ENCODE measurements at regions not wholly inside any gene's neighbourhood (a gene's known extent, or its start where the extent isn't known, plus 50 kb on each side); places are given as distances from the start of the nearest gene placed in this dataset.

DNA sequence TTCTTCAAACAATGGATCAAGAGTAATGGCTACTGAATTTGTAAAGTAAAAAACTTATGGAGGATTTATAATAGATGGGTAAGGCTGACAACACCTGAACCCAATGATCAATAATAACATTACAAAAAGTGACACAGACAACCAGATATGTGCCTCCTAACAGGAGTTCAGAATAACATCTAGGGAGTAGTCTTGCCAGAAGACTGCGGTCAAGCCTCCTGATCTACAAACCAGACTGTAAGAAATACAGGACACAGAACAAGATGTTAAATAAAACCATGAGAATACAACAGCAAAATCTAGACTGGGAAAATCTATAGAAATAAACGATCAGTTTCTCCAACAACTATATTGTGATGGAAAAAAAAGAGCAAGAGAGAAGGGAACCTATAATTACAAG is 262.6 kb upstream of the TMTC1 start:
- no peak for TF ChIP-seq POLR2A (IDR thresholded peaks at IDR 0.05; ENCODE audit: low read depth, low read length)
- no peak for TF ChIP-seq POLR2AphosphoS5 (IDR thresholded peaks at IDR 0.05; ENCODE audit: low read depth, low read length)
- TF ChIP-seq TAF1 (IDR thresholded peaks at IDR 0.05; ENCODE audit: low read depth, low read length) = no peak
- TF ChIP-seq PAX5 (IDR thresholded peaks at IDR 0.05; ENCODE audit: insufficient read depth, low read length, severe bottlenecking) = no peak
- TF ChIP-seq SPI1 (IDR thresholded peaks at IDR 0.05; ENCODE audit: low read depth, low read length) = no peak

All from GM12891 (cell line).